KMS-11 (cell line): ENCODE measurements at regions not wholly inside any gene's neighbourhood (a gene's known extent, or its start where the extent isn't known, plus 50 kb on each side); places are given as distances from the start of the nearest gene placed in this dataset.
"Not testable (repeated sequence)": the region's sequence is repeated elsewhere in the genome, so short reads cannot be mapped to it uniquely, and the experiment has no call there.

Experiments
- H2AFZ ChIP-seq: fragments of 200-600 bp; sonication (generic); 2 replicates; pipeline ENCODE4 v1.6.1; 2016; ENCODE audit warnings: antibody characterized with exemption, mixed run types, low read depth
- H3K27ac ChIP-seq: fragments of 200-600 bp; sonication (generic); 2 replicates; pipeline ENCODE4 v1.6.1; 2016; ENCODE audit warnings: mild to moderate bottlenecking, mixed run types
- H3K27me3 ChIP-seq: fragments of 200-600 bp; sonication (generic); 2 replicates; pipeline ENCODE4 v1.6.1; 2017; ENCODE audit warnings: mild to moderate bottlenecking, low read depth, mixed run types, moderate library complexity; ENCODE audit not compliant: insufficient read depth
- H3K36me3 ChIP-seq: fragments of 200-600 bp; sonication (generic); 2 replicates; pipeline ENCODE4 v1.6.1; 2017; ENCODE audit warnings: mild to moderate bottlenecking, mixed run types; ENCODE audit not compliant: insufficient read depth
- H3K4me1 ChIP-seq: fragments of 200-600 bp; sonication (generic); 2 replicates; pipeline ENCODE4 v1.6.1; 2016; ENCODE audit warnings: mild to moderate bottlenecking, low read depth, mixed run types; ENCODE audit not compliant: poor library complexity, severe bottlenecking
- H3K4me2 ChIP-seq: fragments of 200-600 bp; sonication (generic); 2 replicates; pipeline ENCODE4 v1.7.0; 2016; ENCODE audit warnings: mild to moderate bottlenecking, mixed run types
- H3K4me3 ChIP-seq: fragments of 200-600 bp; sonication (generic); IDR thresholded peaks from 2 replicates; pipeline ENCODE4 v1.6.1; 2017; ENCODE audit warnings: low read depth, low read length, mixed read lengths; ENCODE audit not compliant: insufficient read depth
- H3K79me2 ChIP-seq: fragments of 200-600 bp; sonication (generic); 2 replicates; pipeline ENCODE4 v1.6.1; 2016; ENCODE audit warnings: low read depth, mixed run types; ENCODE audit not compliant: insufficient read depth
- H3K9ac ChIP-seq: fragments of 200-600 bp; sonication (generic); 2 replicates; pipeline ENCODE4 v1.6.1; 2016; ENCODE audit warnings: mild to moderate bottlenecking, mixed run types
- H4K20me1 ChIP-seq: fragments of 200-600 bp; sonication (generic); 2 replicates; pipeline ENCODE4 v1.6.1; 2016; ENCODE audit warnings: mild to moderate bottlenecking, mixed run types; ENCODE audit not compliant: insufficient read depth
- TF ChIP-seq, protein P1 (sequence below): fragments of 200-600 bp; sonication (generic); conservative IDR thresholded peaks from 2 replicates; pipeline ENCODE4 v1.6.1; 2017; ENCODE audit warnings: low read depth, mild to moderate bottlenecking, antibody characterized with exemption, low read length, moderate library complexity, mixed read lengths

DNA sequence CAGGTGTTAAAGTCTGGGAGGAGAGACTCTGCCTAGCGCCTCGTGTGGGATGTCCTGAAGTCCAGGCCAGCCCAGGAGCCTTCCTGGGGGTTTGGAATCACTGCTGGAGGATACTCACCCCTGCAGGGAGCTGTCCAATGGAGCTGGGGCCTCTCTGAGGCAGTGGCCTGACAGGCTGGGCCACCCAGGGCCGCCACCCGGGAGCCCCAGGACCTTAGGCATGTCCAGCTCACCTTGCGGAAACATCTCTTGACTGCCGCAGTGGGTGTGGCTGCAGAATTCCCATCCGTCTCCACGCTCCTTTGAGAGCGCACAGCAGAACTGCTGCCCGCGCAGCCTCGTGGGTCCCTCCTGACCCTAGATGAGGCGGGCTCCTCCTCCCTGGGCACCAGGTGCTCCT lies 214.0 kb upstream of the SGCG start:
- not testable (repeated sequence) for H3K36me3 ChIP-seq, H3K4me2 ChIP-seq, H3K79me2 ChIP-seq, H3K27ac ChIP-seq, H3K4me1 ChIP-seq, H3K4me3 ChIP-seq, H3K27me3 ChIP-seq, H2AFZ ChIP-seq, H4K20me1 ChIP-seq, H3K9ac ChIP-seq

DNA sequence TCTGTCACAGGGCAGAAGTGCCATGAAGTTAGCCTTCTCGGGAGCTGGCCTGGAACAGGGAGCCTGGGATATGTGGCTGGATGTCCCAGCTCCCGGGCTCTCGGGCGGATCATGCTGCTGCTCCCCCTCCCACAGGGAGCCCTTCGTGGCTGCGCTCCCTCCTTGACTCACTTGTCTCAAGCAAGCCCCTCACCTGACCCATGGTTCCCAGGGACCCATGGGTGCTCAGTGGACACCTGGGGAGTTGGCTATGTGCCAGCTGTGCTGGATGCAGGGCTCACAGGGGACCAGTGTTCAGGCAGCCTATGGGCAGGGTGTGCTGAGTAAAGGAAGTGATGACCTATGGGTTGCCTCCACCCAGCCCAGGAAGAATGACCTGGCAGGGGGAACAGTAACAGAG lies 213.1 kb upstream of the SGCG start:
- no peaks in the 10 kb centered on the region for H3K79me2 ChIP-seq
- TF ChIP-seq, protein P1, sequence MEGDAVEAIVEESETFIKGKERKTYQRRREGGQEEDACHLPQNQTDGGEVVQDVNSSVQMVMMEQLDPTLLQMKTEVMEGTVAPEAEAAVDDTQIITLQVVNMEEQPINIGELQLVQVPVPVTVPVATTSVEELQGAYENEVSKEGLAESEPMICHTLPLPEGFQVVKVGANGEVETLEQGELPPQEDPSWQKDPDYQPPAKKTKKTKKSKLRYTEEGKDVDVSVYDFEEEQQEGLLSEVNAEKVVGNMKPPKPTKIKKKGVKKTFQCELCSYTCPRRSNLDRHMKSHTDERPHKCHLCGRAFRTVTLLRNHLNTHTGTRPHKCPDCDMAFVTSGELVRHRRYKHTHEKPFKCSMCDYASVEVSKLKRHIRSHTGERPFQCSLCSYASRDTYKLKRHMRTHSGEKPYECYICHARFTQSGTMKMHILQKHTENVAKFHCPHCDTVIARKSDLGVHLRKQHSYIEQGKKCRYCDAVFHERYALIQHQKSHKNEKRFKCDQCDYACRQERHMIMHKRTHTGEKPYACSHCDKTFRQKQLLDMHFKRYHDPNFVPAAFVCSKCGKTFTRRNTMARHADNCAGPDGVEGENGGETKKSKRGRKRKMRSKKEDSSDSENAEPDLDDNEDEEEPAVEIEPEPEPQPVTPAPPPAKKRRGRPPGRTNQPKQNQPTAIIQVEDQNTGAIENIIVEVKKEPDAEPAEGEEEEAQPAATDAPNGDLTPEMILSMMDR = no peak
- H3K4me3 ChIP-seq = no peak overlapping the region
- H3K36me3 ChIP-seq = no peaks in the 10 kb centered on the region
- H2AFZ ChIP-seq = no peak overlapping the region
- no peak overlapping the region for H3K27ac ChIP-seq
- no peak overlapping the region for H3K4me2 ChIP-seq
- no peaks in the 10 kb centered on the region for H3K4me1 ChIP-seq
- no peak overlapping the region for H3K9ac ChIP-seq
- H3K27me3 ChIP-seq = no peaks in the 10 kb centered on the region
- no peaks in the 10 kb centered on the region for H4K20me1 ChIP-seq

DNA sequence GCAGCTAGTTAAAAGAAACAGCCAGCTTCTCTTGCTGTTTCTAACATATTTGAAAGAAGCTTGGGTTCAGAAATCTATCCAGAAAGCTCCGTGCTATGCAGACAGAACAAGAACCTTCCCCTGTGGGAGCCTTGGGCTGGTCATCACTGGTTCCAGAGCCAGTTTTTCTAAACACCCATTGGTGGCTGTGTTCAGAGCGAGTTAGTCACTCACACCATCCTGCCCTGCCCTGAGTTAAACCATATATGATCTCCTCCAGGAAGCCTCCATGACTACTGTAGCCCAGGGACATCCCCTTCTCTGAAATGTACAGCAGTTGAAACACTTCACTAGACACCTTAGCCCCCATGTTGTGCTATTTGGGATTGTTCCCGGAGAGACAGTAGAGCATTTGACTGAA lies 200.8 kb upstream of the SGCG start:
- H3K4me1 ChIP-seq = no peaks in the 10 kb centered on the region
- H3K4me3 ChIP-seq = no peak overlapping the region
- no peak overlapping the region for H3K4me2 ChIP-seq
- no peak overlapping the region for H3K27ac ChIP-seq
- no peaks in the 10 kb centered on the region for H3K36me3 ChIP-seq
- TF ChIP-seq, protein P1 = no peak
- H3K27me3 ChIP-seq = no peaks in the 10 kb centered on the region
- no peaks in the 10 kb centered on the region for H4K20me1 ChIP-seq
- no peak overlapping the region for H3K9ac ChIP-seq
- H2AFZ ChIP-seq = no peak overlapping the region
- H3K79me2 ChIP-seq = no peaks in the 10 kb centered on the region

DNA sequence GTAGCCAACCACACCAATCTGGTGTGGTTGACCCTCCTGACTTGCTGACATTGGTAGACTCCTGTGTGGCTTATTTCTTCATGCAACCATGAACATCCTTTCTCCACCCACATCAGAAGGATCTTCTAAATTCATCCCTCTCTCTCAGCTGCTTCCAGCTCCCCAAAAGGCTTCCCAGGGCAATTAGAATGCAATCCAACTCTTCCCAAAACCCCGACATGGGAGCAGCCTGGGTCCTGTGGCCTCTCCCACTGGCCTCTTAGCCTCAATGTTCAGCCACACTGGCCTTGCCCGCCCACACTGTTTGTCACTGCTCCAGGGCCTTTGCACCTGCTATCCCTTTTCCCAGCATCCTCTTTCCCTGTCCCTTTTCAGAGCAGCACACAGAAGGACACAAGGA lies 199.8 kb upstream of the SGCG start:
- no peak overlapping the region for H3K27ac ChIP-seq
- no peaks in the 10 kb centered on the region for H3K27me3 ChIP-seq
- no peak overlapping the region for H2AFZ ChIP-seq
- no peaks in the 10 kb centered on the region for H3K79me2 ChIP-seq
- TF ChIP-seq, protein P1 = no peak
- H3K4me2 ChIP-seq = no peak overlapping the region
- H3K9ac ChIP-seq = no peak overlapping the region
- no peaks in the 10 kb centered on the region for H3K4me1 ChIP-seq
- H3K4me3 ChIP-seq = no peak overlapping the region
- H4K20me1 ChIP-seq = no peaks in the 10 kb centered on the region
- no peaks in the 10 kb centered on the region for H3K36me3 ChIP-seq

DNA sequence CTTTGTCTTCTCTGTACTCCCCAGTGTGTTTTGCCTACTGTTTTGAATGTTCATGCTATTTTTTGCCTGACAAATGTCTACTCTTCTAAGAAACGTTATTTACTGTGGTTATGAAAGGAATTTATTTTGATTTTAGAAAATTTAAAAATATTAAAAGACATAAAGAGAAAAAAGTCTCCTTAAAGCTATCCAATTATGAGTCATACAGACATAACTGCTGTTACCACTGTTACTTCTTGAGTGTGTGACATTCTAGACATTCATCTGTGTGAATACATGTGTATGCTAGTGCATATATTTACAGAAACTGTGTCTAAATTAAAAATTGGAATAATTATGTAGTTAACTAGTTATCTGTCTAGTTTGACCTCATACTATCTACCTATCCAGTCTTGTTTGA lies 187.6 kb upstream of the SGCG start:
- no peaks in the 10 kb centered on the region for H4K20me1 ChIP-seq
- H3K4me3 ChIP-seq = no peak overlapping the region
- no peak overlapping the region for H3K27ac ChIP-seq
- no peaks in the 10 kb centered on the region for H3K36me3 ChIP-seq
- no peak overlapping the region for H2AFZ ChIP-seq
- H3K79me2 ChIP-seq = no peaks in the 10 kb centered on the region
- TF ChIP-seq, protein P1 = no peak
- no peak overlapping the region for H3K9ac ChIP-seq
- H3K4me2 ChIP-seq = no peak overlapping the region
- H3K27me3 ChIP-seq = no peaks in the 10 kb centered on the region
- no peaks in the 10 kb centered on the region for H3K4me1 ChIP-seq
